HUDEP-2 (cell line): ENCODE measurements at regions not wholly inside any gene's neighbourhood (a gene's known extent, or its start where the extent isn't known, plus 50 kb on each side); places are given as distances from the start of the nearest gene placed in this dataset.
"Not testable (repeated sequence)": the region's sequence is repeated elsewhere in the genome, so short reads cannot be mapped to it uniquely, and the experiment has no call there.

Source experiments
- DNase-seq, 76 experiments: peaks; one replicate each; lab custom pipeline; 2025; ENCODE audit not compliant: unreplicated experiment in 76 of 76; lab: John Stamatoyannopoulos, UW

DNA sequence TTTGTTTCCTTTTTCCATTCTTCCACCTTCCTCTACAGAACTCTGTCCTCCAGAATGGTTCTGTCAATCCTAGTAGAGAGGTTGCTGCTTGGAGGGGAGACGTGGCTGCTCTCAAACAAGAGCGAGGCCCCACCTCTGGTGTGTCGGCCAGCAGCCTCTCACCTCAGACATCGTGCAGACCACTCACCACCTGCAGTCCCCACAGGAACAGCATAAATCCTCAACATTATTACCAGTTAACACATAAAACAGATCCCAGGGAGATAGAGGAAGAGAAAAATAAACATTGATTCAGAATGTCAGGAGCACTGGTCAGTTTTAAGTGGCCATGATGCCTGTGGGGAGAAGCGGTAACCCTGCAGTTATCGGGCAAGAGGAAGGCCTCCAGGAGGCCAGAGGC lies 485.9 kb upstream of the DPP6 start:
- no peak for DNase-seq

DNA sequence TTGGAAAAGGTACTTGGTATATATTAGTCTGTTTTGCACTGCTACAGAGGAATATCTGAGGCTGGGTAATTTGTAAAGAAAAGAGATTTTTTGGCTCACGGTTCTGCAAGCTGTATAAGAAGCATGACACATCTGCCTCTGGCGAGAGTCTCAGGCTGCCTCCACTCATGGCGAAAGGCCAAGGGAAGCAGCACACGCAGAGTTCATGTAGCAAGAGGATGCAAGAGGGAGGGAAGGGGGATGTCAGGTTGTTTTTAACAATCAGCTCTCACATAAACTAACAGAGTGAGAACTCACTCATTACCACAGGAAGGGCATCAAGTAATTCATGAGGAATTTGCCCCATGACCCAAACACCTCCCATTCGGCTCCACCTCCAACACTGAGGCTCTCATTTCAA lies 484.8 kb upstream of the DPP6 start:
- no peak for DNase-seq

DNA sequence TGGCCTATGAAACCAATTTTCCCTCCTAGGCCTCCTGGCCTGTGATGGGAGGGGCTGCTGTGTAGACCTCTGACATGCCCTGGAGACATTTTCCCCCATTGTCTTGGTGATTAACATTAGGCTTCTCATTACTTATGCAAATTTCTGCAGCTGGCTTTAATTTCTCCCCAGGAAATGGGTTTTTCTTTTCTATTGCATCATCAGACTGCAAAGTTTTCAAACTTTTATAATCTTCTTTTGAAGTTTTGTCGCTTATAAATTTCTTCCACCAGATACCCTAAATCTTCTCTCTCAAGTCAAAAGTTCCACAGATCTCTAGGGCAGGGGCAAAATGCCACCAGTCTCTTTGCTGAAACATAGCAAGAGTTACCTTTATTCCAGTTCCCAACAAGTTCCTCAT lies 482.7 kb upstream of the DPP6 start:
- not testable (repeated sequence) for DNase-seq

DNA sequence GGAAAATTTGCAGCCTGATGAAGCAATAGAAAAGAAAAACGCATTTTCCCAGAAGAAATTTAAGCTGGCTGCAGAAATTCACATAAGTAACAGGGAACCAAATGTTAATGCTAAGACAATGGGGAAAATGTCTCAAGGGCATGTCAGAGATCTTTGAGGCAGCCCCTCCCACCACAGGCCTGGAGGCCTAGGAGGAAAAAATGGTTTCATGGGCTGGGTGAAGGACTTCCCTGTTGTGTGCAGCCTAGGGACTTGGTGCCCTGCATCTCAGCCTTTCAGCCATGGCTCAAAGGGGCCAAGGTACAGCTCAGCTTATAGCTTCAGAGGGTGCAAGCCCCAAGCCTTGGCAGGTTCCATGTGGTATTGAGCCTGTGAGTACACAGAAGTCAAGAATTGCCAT lies 476.1 kb upstream of the DPP6 start:
- DNase-seq, result no peak

DNA sequence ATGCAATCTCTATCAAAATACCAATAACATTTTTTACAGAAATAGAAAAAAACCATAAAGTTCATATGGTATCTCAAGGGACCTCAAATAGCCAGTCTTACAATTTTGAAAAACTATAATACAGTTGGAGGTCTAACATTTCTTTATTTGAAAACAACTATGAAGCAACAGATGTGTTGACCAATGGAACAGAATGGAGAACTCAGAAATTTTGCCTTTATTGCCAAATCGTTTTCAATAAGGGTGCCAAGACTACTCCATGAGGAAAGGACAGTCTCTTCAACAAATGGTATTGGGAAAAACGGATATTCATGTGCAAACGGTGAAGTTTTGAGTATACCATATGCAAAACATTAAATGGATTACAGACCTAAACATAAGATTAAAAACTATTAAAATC lies 470.8 kb upstream of the DPP6 start:
- DNase-seq, result no peak

DNA sequence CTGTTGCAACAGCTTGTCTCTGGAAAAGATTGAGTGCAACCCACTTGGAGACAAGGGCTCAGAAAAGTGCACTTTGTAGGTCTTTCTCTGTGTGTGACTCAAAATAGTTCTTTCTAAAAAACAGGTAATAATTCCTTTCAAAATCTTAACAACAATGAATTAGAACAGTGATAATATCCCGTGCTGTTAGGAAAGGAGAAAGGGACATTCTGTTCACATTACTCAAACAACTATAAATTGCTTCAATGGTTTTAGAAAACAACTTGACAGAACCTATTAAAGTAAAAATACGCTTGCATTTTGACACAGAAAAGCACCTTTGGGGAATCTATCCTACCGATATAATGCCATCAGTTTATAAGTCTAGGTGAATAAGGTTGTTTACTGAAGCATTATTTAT lies 468.1 kb upstream of the DPP6 start:
- DNase-seq, result no peak

DNA sequence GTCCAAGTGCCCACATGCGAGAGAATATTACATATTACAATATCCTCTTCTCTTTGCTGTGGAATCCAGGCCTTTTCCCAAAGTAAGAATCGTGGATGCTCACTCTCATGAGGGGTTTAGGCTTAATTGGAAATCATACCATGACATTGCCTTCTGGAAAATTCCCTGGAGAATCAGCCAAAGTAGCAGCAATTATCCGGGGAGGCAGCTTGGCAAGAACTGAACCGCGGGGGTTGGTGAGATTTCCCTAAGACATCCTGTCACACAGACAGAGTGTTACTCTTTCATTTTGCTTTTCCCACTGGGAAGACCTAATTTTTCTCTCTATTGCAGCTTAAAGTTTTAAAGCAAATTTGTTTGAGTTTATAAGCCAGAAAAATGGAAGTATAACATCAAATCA lies 463.6 kb upstream of the DPP6 start:
- DNase-seq, result no peak

DNA sequence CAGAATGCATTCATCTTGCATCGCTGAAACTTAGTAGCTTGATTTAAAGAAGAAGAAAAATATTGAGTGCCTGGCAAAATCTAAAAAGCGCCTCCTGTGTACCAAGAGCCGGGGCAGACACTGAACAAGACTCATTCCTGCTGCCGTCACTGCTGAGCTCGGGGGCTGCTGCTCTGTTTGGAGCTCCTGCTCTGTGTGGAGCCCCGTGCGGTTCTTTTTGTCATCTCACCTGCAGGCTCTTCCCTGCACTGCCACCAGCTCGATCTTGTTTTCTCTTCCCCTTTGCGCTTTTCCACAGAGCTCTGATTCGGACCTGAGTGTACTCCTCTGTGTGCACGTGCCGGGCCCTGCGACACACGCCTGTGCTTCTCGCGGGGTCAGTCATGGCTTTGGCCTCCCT lies 462.1 kb upstream of the DPP6 start:
- DNase-seq, result no peak

DNA sequence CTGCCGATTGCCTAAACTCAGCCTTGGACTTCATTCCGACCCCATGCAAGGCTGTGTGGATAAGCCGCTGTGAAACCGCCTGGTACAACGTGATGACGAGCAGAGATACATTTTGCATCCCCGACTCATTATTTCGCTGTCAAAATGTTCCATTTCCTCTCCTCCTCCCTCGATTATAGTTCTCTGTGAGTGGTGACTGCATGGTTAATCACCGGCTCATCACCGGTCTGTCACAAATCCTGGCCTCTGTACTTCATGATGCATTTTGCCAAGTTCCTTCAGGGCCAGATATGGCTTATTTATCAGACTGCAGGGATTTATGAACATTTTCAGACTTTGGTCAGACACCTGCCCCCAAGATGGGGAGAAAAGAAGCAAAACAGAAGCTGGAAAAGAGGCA lies 461.6 kb upstream of the DPP6 start:
- DNase-seq, result no peak

DNA sequence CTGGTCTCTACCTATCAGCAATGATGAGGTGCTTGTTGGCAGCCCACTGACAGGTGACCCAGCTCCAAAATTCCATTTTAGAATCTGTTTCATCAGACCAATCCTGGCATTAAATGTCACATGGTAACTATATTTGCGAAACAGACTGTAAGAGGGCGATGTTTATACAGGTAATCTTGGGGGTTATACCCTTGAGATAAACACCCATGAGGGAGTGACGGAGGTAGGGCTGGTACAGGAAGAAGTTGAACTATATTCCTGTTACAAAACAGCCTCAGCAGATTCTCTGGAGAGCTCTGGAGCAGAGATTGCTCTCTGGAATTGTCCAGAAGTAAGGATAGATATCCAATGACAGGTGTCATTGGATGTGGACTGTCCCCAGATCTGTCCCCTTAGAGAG lies 444.8 kb upstream of the DPP6 start:
- DNase-seq, result no peak

DNA sequence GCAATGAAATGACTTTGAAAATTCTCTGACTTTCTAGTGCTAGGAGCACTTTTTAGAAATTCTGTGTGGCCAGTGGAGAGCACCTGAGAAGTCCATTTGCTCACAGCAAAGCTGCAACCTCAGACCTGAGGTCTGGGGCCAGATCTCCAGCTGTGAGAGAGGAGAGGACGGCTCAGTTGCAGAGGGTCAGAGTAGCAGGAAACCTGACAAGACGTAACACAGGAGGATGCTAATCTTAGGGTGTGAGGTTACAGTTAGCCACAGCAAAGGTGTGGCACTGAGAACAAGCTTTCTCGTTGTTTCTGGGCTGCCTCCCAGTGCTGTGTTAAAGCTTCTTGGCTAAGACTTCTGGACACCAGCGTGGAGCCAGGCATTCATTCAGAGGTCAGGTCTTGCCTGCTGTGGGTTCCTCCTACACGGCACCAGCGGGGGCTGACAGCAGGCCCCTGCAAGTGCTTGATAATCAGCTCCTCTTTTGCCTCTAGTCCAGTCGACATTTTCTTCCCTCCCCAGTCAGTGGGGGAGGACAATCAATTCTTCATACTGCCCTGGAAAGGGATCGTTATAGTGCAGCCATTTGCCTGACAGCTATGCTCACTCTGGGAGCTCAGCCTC lies 435.4 kb upstream of the DPP6 start:
- DNase-seq, result no peak

DNA sequence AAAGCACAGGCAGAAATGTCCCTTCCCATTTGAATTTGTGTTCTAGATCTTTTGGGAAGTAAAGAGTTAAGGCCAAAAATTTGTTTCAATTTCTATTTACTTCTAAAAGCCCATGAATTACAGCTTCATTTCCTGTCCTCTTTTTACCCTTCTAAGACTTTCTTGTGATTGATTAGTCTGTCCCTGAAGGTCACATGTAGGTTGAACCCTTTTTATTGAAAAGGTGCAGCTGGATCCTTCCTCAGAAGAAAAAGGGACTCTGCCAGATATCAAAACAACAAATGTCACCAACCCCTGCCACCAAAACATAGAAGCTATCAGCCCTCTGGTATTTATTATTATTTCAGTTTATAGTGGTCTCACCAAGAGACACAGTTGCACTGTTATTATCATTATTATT lies 424.9 kb upstream of the DPP6 start:
- DNase-seq, result no peak

DNA sequence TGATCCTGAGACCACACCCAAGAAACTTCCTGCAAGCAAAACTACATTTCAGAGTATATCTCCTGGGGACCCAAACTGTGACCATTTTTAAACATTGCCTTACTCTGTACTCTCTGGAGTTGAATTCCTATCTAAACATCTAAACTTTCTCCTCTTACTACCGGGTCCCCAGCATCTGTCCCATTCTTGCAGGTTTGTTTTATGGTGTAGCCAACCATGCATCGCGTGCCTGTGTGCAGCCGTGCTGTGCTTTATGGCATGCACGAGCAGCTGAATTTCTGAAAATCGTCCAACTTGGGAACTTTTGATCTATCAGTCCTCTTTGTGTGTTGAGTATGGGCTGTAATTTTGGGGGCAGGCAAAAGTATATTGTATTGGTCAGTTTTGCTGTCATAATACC lies 423.8 kb upstream of the DPP6 start:
- DNase-seq, result no peak

DNA sequence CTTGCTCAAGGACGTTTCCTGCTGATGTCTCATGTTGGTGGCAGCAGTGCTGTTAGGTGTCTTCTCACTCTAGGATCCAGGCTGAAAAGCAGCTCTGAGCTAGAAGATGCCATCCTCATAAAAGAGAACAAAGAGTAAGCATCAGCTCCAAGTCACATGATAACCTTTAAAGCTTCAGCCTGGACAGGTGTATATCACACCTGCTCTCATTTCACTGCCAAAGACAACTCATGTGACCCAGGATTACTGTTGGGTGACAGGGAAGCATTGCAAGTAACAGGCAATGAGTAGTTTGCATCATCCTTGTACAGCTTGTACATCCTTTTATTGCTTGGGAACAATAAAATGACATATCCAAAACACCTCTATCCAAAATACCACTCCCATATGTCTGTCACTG lies 423.4 kb upstream of the DPP6 start:
- no peak for DNase-seq

DNA sequence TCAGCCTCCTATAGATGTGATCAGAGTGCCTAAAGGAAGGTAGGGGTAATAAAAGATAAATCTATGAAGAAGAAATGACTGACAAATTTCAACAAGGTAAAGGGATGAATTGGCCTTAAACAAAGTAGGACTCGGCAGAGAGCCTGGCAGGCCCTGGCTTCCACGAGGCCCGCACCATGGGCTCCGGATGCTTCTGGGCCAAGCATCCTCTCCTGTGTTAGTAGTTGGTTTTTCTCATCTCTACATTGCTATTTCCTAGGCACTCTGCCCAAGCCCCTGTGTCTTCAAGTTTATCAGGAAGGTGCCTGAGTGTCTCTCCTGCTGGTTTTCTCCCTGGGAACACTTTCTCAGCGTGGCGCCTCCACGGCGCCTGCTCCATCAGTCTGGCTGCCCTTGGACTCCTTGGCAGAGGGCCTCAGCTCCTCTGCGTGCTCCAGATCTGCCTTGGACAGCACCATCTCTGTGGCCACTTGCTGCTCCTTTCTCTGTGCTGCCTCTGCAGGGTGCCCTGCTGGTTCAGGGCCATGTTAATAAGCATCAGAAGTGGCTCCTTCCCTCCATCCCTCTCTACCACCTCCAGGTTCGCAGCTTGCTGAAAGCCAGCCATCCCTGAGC lies 413.3 kb upstream of the DPP6 start:
- DNase-seq, result no peak

DNA sequence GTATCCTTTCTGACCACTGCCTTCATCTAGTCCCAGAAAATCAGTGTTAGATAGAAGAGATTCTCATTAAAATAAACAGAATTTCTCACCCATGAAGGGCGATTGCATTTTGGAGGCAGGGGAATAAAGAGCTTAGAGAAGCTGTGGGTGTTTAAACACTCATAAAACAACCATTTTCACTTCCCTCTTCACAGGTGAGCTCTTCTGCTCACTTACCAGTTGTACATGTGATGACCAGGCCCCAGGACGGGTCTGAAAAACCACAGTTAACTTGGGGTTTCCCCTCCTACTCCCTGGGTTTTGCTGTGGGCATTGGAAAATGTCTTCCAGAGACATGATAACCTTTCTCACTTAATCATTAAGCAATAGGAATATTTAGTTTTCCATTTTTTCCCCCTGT lies 411.6 kb upstream of the DPP6 start:
- no peak for DNase-seq

DNA sequence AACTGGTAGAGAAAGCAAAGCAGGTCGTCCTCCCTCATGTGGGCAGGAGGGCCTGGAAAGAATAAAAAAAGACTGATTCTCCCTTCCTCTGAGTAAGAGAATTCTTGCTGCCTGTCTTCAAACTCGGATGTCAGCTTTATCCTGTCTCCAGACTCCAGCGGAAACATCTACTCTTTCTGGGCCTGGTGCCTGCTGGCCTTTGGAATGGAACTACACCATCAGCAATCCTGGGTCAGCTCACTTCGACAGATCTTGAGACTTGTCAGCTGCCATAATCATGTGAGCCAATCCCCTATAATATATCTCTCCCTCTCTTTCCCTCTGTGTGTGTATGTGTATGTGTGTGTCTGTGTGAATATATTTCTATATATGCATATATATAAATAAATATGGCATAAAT lies 411.0 kb upstream of the DPP6 start:
- no peak for DNase-seq

DNA sequence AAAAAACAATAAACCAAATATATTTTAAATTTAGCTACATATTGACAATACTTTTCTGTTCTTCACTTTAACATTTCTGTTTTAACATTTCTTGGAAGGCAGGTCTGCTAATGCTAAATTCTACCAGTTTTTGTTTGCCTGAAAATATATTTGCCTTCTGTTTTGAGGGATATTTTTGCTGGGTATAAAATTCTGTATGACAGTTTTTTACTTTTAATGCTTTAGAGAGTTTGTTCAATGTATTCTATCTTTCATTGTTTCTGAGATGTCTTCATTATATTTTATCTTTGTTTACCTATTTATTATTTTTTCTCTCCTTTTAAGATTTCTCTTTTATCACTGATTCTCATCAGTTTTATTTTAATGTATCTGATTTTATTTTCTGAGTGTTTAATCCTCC lies 409.2 kb upstream of the DPP6 start:
- DNase-seq, result no peak

DNA sequence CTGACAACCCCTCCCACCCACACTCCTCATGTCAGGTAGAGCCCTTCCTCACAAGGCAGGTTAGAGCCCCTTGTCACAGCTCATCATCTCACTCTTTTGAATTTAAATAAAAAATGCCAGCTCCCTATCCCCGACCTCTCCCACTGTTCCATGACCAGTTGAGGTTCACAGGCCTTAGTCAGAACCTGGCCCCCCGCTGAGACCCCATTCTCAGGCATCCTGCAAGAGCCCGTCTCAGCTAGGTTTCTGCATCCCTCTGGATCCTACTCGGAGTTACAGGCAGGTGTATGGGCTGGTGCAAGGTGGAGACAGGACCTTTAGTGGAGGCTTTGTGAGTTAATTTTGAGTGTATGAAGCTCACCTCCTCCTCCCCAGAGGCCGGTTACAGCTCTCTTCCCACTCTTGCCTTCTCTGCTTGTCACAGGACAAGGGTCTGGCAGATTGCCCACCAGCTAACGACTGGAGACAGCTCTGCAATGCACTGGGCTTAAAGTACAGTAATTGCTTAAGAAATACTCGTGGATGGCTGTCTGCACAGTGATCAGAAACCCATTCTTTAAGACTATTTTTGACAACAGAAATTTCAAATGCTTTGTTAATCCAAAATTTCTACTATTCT lies 394.9 kb upstream of the DPP6 start:
- DNase-seq, result peak in 1 of 76 experiments; percentile 2

DNA sequence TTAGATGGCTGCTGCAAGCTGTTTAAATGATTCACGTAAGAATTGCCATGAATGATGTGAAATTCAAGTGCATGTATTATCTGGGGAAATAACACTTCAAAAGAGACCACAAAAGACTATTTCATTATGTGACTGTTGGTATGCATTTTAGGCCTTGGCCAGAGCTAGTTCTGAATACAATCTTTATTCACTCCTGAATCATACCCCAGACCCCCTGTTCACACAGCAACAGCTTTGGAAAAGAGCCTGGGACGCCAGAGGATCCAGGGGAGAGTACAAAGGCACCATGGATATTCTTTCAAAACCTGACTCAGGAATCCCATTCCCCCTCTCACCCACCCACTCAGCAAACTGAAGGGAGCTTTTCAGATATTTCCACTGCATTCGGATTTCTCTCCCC lies 377.1 kb upstream of the DPP6 start:
- no peak for DNase-seq

DNA sequence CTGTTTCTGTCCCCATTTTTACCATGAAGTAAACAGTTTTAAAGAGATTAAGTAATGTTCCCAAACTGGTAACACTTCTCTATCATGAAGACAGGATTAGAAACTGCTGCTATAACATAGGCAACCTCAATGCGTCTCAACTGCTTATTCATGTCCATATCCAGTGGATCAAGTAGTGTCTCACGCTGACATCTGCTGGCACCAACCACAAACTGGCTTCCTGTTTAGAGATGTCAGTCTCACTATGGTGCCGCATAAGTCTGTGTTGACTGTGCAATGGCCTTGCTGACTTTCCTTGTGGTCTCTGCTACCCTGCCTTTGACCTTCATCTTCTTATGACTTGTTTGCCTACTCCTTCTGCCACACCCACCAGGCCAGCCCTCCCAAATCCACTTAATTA lies 369.6 kb upstream of the DPP6 start:
- no peak for DNase-seq

DNA sequence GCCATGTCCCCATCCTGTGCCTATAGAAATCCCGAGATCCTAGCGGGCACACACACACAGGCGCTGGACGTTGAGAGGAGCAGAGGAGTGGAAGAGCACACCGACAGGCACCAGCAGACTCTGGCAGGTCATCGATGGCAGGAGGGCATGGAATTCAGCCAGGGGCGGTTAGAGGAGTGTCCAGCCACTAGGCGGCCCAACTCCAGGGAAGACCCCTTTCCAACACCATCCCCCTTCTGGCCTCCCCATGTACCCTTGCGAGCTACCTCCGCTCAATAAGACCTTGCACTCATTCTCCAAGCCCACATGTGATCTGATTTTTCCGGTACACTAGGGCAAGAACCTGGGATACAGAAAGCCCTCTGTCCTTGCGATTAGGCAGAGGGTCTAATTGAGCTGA lies 356.0 kb upstream of the DPP6 start:
- no peak for DNase-seq

DNA sequence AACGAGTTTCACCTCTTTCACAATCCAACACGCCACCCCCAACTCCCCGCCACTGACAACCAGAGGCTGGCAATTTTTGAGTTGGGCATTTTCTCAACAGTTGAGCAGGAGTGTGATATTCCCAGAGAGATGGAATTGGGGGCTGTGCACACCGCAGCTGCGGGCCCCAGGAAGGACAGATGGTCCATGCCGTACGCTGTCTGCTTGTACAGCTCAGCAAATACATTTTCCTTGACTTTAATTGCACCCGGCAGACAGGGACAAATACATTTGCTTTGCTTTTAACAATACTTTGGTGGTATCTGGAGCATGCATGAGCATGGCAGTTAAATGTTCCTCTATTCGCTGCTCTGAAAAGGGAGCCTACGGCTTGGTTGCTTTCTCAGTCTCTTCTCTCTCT lies 354.2 kb upstream of the DPP6 start:
- no peak for DNase-seq
